ENCODE measurements at regions not wholly inside any gene's neighbourhood (a gene's known extent, or its start where the extent isn't known, plus 50 kb on each side); places are given as distances from the start of the nearest gene placed in this dataset.
"Not testable (repeated sequence)": the region's sequence is repeated elsewhere in the genome, so short reads cannot be mapped to it uniquely, and the experiment has no call there.

DNA sequence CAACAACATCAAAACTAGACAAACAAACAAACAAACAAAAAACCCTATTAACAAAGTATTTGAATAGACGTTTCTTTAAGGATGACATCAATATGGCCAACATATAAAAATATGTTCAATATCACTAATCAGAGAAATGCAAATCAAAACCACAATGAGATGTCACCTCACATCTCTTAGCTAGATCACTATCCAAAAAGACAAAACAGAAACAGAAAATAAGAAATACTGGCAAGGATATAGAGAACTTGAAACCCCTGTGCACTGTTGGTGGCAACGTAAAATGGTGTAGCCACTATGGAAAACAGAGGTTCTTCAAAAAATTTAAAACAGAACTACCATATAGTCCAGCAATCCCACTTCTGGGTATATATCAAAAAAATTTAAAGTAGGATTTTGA, 236.9 kb downstream of the SPATA31A6 start:
- not testable (repeated sequence) for H3K9me2 ChIP-seq (replicated peaks; ENCODE audit: insufficient read depth, low read length); H3K27ac ChIP-seq (ENCODE audit: low read length); H2AFZ ChIP-seq (ENCODE audit: low read length); H3K9me3 ChIP-seq (ENCODE audit: low read length); H3K79me2 ChIP-seq (ENCODE audit: low read length); H3K4me3 ChIP-seq (ENCODE audit: low read length); DNase-seq; H3K4me1 ChIP-seq (ENCODE audit: low read length); H3K27me3 ChIP-seq (ENCODE audit: low read length); H3K4me2 ChIP-seq (ENCODE audit: low read depth, low read length, poor library complexity, severe bottlenecking); H3K9ac ChIP-seq (ENCODE audit: low read length); H3K36me3 ChIP-seq (ENCODE audit: insufficient read depth, low read length); H4K20me1 ChIP-seq (ENCODE audit: insufficient read depth, low read depth, low read length)

DNA sequence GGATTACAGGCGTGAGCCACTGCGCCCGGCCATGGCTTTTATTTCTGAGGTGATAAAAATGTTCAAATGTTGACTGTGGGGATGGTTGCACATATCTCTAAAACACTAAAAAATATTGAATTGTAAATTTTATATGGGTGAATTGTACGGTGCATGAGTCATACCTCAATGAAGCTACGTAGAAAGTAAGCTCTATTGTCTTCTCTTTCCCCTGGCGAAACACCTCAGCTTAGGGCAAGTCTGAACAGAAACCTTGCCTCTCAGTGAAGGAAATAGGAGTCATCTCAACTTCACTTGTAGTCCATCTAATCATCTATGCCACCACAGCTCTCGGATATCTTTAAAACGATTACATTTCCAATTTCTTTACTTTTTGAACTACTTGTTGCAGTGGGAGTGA, 238.2 kb downstream of the SPATA31A6 start:
- not testable (repeated sequence) for H4K20me1 ChIP-seq (ENCODE audit: insufficient read depth, low read depth, low read length); H3K9ac ChIP-seq (ENCODE audit: low read length); H3K36me3 ChIP-seq (ENCODE audit: insufficient read depth, low read length); DNase-seq; H2AFZ ChIP-seq (ENCODE audit: low read length); H3K79me2 ChIP-seq (ENCODE audit: low read length); H3K4me2 ChIP-seq (ENCODE audit: low read depth, low read length, poor library complexity, severe bottlenecking); H3K9me3 ChIP-seq (ENCODE audit: low read length); H3K27ac ChIP-seq (ENCODE audit: low read length); H3K27me3 ChIP-seq (ENCODE audit: low read length); H3K4me3 ChIP-seq (ENCODE audit: low read length); H3K9me2 ChIP-seq (replicated peaks; ENCODE audit: insufficient read depth, low read length); H3K4me1 ChIP-seq (ENCODE audit: low read length)

DNA sequence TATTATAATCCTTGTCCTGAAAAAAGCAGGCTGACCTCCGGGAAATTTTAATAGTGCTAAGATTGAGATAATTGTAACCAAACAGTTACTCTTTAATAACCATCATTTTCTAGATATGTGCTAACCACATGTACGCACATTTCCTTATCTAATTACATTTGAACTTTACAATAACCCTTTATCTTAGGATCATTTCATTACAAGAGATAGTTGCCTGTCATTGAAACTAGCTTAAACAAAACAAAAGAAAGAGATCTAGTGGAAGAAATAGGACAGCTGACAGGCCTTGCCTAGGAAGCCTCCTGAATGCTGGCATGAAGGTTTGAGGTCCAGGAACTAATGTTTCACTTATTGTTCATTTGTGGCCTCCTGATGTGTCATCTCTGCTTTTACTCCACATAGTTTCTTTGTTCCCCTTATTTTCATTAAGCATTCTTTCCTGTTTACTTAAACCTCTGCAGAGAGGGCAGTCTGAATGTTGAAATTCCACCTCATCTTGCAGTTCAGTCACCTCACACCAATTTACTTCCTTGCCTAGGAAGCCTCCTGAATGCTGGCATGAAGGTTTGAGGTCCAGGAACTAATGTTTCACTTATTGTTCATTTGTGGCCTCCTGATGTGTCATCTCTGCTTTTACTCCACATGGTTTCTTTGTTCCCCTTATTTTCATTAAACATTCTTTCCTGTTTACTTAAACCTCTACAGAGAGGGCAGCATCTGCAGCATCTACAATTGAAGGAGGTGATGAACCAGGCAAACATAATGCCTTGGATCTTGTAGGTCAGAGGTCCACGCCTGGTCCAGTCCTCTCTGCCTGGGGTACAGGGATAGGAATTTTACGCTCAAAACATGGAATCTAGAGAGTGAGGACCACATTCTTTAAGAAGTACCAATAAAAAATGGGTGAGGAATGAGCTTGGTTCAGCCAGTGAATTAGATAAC, 247.5 kb downstream of the SPATA31A6 start:
- not testable (repeated sequence) for H3K4me2 ChIP-seq (ENCODE audit: low read depth, low read length, poor library complexity, severe bottlenecking); H3K79me2 ChIP-seq (ENCODE audit: low read length); H3K4me3 ChIP-seq (ENCODE audit: low read length); H3K4me1 ChIP-seq (ENCODE audit: low read length); H3K27me3 ChIP-seq (ENCODE audit: low read length); DNase-seq; H3K27ac ChIP-seq (ENCODE audit: low read length); H4K20me1 ChIP-seq (ENCODE audit: insufficient read depth, low read depth, low read length); H3K36me3 ChIP-seq (ENCODE audit: insufficient read depth, low read length); H3K9me3 ChIP-seq (ENCODE audit: low read length); H3K9ac ChIP-seq (ENCODE audit: low read length); H3K9me2 ChIP-seq (replicated peaks; ENCODE audit: insufficient read depth, low read length); H2AFZ ChIP-seq (ENCODE audit: low read length)

DNA sequence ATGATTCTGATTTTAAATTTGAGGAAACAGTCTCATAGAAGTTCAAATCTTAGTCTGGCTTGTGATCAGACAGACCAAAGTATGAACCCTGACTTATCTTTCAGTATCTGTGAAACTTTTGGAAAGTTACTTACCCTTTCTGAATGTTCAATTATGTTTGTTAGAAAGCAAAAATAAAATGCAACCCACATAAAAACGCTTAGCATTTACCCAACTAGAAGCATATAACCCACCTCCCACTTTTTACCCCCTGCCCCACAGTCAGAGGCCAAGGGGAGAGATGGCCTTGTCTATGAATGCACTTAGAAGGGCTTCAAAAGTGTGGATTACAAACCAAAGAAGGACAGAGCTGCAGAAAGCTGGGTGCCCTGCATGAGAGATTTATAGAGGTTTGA, 248.2 kb downstream of the SPATA31A6 start:
- not testable (repeated sequence) for H3K9me3 ChIP-seq (ENCODE audit: low read length); H3K4me1 ChIP-seq (ENCODE audit: low read length); H2AFZ ChIP-seq (ENCODE audit: low read length); H4K20me1 ChIP-seq (ENCODE audit: insufficient read depth, low read depth, low read length); H3K79me2 ChIP-seq (ENCODE audit: low read length); H3K4me2 ChIP-seq (ENCODE audit: low read depth, low read length, poor library complexity, severe bottlenecking); DNase-seq; H3K27me3 ChIP-seq (ENCODE audit: low read length); H3K27ac ChIP-seq (ENCODE audit: low read length); H3K9ac ChIP-seq (ENCODE audit: low read length); H3K4me3 ChIP-seq (ENCODE audit: low read length); H3K9me2 ChIP-seq (replicated peaks; ENCODE audit: insufficient read depth, low read length); H3K36me3 ChIP-seq (ENCODE audit: insufficient read depth, low read length)

DNA sequence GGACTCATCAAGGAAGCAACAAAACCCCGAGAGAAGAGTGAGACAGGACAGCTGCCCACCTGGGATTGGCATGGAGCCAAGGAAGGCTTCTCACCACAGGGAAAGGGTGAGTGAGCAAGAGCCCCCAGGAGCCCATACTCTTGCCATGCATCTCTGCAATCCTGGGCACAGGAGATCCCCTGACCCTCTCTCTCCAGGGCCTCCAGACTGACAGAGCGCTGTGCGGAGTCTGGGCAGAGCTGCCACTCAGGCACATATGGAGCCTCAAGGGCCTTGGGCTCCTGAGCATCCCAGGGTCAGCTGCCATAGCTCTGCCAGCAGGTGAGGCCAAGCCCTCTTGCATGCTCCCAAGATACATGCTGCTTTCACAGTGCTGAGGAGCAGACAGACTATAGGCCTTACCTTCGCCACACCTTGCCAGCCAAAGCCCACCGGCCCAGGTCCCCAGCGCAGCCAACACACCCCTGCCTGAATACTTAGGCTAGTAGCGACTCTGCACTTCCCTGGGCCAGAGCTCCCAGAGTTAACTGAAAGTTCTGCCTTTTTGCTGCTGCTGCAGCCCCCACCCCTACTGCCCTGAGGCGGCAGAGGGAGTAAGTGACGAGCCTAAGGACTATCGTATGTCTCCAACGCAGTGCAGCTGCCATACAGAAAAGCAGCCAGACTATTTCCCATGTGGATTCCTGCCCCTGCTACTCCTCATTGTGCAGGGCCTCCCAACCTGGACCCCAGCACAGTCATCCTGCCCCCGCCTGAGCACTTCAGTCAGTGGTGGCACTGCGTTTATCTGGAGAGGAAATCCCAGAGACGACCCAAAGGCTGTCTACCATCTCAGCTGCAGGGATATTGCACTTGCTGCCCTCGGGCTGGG, 251.6 kb downstream of the SPATA31A6 start:
- H3K79me2 ChIP-seq (ENCODE audit: low read length); H3K9me2 ChIP-seq (replicated peaks; ENCODE audit: insufficient read depth, low read length); H3K4me3 ChIP-seq (ENCODE audit: low read length); H3K4me2 ChIP-seq (ENCODE audit: low read depth, low read length, poor library complexity, severe bottlenecking); H3K9ac ChIP-seq (ENCODE audit: low read length); H3K9me3 ChIP-seq (ENCODE audit: low read length); DNase-seq; H3K27ac ChIP-seq (ENCODE audit: low read length); H3K27me3 ChIP-seq (ENCODE audit: low read length); H2AFZ ChIP-seq (ENCODE audit: low read length); H3K36me3 ChIP-seq (ENCODE audit: insufficient read depth, low read length); H4K20me1 ChIP-seq (ENCODE audit: insufficient read depth, low read depth, low read length); H3K4me1 ChIP-seq (ENCODE audit: low read length): not testable (repeated sequence)

DNA sequence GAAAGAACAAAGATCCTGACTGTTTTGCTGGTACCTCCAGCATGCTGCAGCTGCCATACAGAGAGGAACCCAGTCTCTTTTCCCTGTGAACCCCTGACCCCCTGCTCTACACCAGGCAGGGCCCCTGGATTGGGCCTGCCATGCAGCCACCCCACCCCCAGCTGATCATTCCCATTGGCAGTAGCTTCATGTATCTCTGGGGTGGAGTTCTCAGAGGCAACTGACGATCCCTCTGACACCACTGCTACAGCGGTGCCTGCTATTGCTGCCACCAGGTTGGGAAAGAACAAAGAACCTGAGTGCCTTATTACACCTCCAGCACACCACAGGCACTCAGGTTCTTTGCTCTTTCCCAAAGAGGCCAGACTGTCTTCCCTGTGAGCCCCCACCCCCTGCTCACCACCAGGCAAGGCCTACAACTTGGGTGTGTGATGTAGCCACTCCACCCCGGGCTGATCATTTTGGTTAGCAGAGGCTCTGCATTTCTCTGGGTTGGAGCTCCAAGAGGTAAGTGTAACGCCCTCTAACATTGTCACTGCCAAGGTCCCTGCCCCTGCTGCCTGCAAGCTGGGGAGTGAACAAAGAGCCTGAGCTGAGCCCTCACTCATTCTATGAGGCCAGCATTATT, 252.4 kb downstream of the SPATA31A6 start:
- H3K9me3 ChIP-seq (ENCODE audit: low read length); H3K79me2 ChIP-seq (ENCODE audit: low read length); H3K27ac ChIP-seq (ENCODE audit: low read length); H3K4me3 ChIP-seq (ENCODE audit: low read length); H3K27me3 ChIP-seq (ENCODE audit: low read length); H3K9me2 ChIP-seq (replicated peaks; ENCODE audit: insufficient read depth, low read length); H3K4me1 ChIP-seq (ENCODE audit: low read length); H3K9ac ChIP-seq (ENCODE audit: low read length); H2AFZ ChIP-seq (ENCODE audit: low read length); H3K4me2 ChIP-seq (ENCODE audit: low read depth, low read length, poor library complexity, severe bottlenecking); H4K20me1 ChIP-seq (ENCODE audit: insufficient read depth, low read depth, low read length); H3K36me3 ChIP-seq (ENCODE audit: insufficient read depth, low read length); DNase-seq: not testable (repeated sequence)

DNA sequence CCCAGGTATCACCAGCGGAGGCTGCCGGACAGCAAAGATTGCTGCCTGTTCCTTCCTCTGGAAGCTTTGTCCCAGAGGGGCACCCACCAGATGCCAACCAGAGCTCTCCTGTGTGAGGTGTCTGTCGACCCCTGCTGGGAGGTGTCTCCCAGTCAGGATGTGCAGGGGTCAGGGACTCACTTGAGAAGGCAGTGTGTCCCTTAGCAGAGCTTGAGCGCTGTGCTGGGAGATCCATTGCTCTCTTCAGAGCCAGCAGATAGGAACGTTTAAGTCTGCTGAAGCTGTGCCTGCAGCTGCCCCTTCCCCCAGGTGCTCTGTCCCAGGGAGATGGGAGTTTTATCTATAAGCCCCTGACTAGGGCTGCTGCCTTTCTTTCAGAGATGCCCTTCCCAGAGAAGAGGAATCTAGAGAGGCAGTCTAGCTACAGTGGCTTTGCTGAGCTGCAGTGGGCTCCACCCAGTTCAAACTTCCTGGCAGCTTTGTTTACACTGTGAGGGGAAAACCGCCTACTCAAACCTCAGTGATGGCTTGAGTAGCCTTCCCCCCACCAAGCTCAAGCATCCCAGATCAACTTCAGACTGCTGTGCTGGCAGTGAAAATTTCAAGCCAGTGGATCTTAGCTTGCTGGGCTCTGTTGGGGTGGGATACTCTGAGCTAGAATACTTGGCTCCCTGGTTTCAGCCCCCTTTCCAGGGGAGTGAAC, 253.7 kb downstream of the SPATA31A6 start:
- not testable (repeated sequence) for H3K9me2 ChIP-seq (replicated peaks; ENCODE audit: insufficient read depth, low read length); H3K79me2 ChIP-seq (ENCODE audit: low read length); H3K4me1 ChIP-seq (ENCODE audit: low read length); H3K36me3 ChIP-seq (ENCODE audit: insufficient read depth, low read length); H3K27me3 ChIP-seq (ENCODE audit: low read length); H3K4me3 ChIP-seq (ENCODE audit: low read length); H3K27ac ChIP-seq (ENCODE audit: low read length); DNase-seq; H2AFZ ChIP-seq (ENCODE audit: low read length); H3K9me3 ChIP-seq (ENCODE audit: low read length); H4K20me1 ChIP-seq (ENCODE audit: insufficient read depth, low read depth, low read length); H3K4me2 ChIP-seq (ENCODE audit: low read depth, low read length, poor library complexity, severe bottlenecking); H3K9ac ChIP-seq (ENCODE audit: low read length)

DNA sequence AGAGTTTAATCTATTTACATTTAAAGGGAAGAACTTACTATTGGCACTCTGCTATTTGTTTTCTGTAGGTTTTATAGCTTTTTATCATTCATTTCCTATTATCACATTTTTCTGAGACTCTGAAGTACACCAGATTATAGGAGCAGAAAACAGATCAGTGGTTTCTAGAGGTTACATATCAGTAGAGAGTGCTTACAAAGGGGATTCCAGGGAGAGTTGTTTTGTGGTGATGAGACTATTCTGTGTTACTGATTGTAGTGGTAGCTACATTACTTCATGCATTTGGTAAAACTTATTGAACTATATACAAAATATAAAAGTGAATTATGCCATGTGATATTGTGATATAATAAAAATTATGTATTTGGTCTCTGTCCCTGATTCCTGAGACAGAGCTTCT, 259.2 kb downstream of the SPATA31A6 start:
- not testable (repeated sequence) for H3K4me2 ChIP-seq (ENCODE audit: low read depth, low read length, poor library complexity, severe bottlenecking); H3K9me3 ChIP-seq (ENCODE audit: low read length); DNase-seq; H3K4me3 ChIP-seq (ENCODE audit: low read length); H3K36me3 ChIP-seq (ENCODE audit: insufficient read depth, low read length); H4K20me1 ChIP-seq (ENCODE audit: insufficient read depth, low read depth, low read length); H3K79me2 ChIP-seq (ENCODE audit: low read length); H3K9me2 ChIP-seq (replicated peaks; ENCODE audit: insufficient read depth, low read length); H3K27ac ChIP-seq (ENCODE audit: low read length); H2AFZ ChIP-seq (ENCODE audit: low read length); H3K9ac ChIP-seq (ENCODE audit: low read length); H3K4me1 ChIP-seq (ENCODE audit: low read length); H3K27me3 ChIP-seq (ENCODE audit: low read length)

All from Karpas-422 (cell line).